Raji (cell line): ENCODE measurements at regions not wholly inside any gene's neighbourhood (a gene's known extent, or its start where the extent isn't known, plus 50 kb on each side); places are given as distances from the start of the nearest gene placed in this dataset.

Experiments
- POLR2A ChIP-seq: IDR thresholded peaks from 2 replicates; pipeline ENCODE4 v1.6.1; 2011; ENCODE audit warnings: low read depth, low read length, control low read depth; ENCODE audit not compliant: insufficient read depth

DNA sequence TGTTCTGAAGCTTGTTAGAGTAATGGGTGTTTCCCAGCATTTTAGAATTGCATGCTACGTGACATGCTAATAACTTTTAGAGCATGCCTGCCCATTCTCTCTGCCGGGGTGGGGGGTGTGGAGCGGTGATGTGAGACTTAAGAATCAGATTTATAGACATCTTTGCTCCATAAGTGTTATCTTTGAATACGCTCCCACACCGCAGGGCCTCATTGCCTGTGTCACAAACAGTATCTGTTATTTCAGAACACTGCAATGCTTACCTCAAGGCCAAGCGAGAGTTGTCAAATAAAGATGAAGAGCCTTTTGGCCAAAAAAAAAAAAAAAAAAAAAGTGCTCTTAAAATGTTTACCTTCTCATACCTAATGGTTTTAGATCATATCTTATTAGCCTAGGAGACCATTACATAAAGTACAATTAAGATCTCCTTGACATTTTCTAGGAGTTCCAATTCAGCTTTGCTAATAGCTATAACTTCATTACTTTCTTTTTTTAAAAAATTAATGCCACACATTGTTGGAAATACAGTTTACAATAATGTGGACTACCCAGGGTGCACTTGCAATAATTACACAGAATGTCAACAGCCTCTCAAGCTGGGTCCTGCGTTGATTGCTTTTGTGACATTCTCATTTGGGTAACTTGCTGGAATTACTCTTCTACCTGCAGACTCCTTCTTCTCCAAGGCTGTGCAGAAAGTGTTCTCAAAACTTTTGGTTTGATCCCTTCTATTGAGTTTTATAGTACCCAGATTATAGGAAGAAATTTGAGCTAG lies 525.3 kb downstream of the KLF12 start:
- no peak for TF ChIP-seq POLR2A

DNA sequence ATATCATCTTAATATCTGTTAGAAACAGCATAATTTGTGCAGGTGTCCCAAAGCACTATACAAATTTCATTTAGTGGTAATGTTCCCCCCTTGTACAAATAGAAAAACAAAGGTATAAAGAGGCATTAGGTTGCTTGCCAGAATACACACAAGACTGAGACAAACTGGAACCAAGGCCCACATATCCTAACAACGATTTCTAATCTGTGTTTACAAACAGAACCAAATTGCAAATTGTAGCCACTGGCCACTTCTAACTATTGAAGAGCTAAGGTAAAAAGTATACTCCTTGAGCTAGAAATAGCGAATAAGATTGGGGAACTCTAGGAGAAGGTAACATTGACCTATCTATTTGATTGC lies 526.1 kb downstream of the KLF12 start:
- no peak for TF ChIP-seq POLR2A

DNA sequence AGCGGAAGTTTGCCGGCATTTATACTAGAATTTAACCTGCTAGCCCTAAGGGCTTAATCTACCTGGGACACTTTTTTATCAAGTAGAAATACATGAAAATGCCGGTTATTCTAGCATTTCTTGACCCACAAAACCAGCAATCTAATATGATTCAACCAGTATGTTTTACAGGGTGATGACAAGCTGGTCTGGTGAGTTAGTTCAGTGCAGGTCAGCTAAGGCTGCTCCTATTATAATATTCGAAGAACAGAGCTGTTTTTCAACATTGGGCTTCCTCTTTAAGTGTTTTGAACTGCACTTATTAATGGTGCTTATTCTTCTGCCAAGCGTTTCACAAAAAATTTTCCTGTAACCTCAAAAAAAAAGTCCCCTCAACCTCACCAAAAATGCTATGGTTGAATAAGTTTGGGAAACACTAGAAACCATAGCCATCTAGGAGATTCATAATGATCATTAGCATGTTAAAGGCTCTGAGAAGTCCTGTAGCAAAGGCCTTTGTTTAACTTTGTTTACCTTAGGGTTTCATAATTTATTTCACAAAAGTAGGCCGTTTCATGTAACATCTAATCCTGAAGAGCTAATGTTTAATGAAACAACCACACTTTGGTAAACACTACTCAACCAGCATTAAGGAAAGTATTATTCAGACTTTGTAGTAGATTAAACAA lies 526.6 kb downstream of the KLF12 start:
- TF ChIP-seq POLR2A: no peak

DNA sequence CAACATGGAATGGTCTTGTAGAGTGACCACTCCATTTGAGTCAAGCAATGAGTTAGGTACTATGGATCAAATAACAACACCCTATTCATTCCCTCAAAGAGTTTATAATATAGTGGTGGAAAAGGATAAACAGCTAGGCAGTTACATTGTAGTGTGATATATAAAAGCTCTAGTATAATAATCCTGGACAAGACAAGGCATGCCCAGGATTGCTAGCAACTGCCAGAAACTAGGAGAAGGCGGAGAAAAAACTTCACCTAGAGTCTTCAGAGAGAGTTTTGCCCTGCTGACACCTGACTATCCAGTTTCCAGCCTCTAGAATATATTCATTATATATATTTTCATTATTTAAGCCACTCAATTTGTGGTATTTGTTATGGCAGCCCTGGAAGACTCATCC lies 530.6 kb downstream of the KLF12 start:
- TF ChIP-seq POLR2A: no peak

DNA sequence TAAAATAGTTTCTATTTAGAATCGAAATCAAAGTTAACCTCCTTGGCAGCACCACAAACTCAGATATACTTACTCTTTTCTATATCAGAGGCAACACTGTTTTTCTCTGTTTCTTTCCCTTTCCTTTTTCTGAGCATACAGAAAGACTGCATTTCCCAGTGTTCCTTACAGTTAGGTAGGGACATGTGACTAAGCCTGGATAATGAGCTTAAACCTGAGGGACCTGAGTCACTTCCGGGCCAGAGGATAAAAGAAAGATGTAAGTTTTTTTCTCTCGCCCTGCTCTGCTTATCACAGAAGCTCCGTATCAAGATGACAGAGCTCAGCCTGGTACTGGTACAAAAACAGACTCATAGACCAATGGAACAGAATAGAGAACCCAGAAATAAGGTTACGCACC lies 531.9 kb downstream of the KLF12 start:
- TF ChIP-seq POLR2A: no peak

DNA sequence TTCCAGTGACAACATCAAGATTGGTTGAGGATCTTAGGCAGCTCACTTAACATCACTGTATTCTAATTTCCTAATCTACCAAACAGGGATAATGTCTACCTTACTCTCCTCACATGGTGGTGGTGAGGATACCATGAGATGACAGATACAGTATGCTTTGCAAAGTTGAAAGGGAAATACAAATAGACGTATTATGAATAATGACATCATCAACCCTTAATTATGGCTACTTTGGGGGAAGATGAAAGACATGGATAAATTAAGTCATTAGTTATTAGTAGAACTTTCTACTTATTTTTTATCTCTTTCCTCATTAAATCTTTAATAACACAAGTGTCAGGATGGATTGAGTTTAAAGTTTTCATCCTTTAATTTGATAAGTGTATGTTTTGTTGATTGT lies 532.5 kb downstream of the KLF12 start:
- TF ChIP-seq POLR2A: no peak

DNA sequence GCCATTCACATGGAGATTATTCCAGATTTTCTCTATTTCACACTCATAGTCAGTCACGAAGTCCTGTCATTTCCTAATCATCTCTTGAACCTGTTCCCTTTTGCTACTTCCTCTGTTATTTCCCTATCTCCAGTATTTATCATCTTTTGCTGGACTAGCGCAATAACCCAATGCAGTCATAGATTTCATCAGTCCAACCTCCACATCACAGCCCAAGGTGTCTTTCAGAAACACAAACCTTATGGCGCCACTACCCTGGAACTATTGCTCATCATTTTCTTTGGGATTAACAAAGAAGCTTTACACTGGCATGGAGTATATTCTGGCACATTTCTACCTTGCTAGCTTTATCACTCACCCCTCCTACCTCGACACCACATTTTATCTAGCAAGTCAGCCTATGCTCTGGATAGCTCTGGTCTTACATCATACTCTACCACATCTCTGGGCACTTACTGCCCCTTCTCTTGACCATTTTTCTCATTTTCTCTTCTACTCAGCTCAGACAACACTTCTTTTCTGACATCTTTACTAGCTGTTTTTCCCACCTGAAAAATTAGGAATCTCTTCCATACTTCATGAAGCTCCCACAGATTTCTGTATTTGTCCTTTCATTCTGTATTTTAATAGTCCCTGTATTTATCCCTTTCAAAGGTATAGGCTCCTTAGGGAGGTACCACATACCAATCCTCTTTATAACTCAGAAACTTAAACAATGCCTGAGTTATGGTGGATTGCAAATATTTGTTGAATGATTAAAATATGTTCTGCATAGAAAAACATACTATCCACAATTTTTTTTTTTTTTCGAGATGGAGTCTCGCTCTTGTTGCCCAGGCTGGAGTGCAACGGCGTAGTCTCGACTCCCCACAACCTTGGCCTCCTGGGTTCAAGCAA lies 534.7 kb downstream of the KLF12 start:
- no peak for TF ChIP-seq POLR2A

DNA sequence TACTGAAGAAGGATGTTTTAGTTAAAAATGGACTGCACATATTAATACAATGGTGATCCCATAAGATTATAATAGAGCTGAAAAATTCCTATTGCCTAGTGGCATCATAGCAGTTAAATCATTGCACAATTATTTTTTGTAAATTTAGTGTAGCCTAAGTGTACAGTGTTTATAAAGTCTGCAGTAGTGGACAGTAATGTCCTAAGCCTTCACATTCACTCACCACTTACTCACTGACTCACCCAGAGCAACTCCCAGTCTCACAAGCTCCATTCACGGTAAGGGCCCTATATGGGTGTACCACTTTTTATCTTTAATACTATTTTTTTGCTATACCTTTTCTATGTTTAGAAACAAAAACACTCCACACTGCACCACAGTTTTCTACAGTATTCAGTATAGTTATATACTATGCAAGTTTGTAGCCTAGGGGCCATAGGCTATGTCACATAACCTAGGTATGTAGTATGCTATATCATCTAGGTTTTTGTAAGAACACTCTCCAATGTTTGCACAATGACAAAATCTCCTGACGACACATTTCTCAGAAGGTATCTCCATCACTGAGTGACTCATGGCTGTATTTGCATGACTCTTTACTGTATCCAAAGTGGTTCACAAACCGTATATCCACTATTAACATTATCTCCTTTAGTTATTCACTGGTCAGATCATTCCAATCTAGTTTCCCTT lies 536.0 kb downstream of the KLF12 start:
- TF ChIP-seq POLR2A: no peak

DNA sequence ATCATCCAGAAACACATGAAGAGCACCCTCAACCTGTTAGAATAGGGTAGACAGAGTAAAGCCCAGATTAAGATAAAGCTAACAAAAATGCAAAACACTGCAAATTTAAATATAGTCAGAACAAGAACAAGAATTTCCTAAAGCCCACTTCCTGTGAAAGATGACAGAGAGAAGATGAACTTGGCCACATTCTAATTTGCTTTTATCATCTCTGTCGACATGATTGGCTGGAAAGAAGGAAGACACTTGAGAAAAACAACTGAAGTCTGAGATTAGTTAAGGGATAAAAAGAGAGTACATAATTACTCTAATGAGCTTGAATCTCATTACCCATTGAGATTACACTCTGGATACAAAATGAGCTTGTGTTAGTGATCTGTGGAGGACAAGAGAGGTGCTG lies 537.6 kb downstream of the KLF5 start:
- TF ChIP-seq POLR2A: no peak

DNA sequence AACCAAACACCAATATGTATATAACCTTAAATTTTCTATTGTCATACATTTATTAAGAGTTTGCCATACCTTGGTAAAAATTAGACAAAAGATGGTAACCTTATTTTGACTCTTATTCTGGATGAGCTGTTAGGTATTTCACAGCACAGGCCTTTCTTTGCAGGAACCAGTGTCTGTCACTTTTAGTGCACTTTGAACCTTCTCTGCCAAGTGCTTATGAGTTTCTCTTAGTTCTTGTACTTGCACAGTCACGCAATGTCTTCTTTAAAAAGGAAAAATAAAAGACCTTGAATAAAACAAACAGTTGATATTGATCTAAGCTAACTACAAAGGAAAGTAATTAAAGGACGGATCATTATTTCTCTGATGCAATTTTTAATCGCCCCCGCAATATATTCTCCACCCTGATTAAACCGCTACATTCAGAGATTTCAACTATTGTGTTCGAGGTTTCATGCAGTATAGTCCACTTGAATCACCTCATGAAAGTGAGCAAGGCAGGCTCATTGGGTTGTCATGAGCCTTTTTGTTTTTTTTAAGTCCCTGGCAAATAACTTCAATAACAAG lies 534.5 kb downstream of the KLF5 start:
- TF ChIP-seq POLR2A: no peak

DNA sequence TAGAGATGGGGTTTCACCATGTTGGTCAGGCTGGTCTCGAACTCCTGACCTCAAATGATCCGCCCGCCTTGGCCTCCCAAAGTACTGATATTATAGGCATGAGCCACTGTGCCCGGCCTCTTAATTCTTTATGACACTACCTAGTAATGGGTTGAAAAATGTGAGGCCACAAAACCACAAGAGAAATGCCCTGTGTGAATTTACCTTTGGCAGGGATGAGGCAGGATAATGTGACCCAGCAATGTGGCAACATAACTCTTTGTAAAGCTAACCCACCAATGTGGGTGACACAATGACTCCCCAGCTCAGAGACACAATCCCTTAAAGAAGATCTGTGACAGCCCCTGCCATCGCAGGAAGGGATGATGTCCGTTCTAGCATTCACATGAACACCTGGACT lies 533.1 kb downstream of the KLF5 start:
- no peak for TF ChIP-seq POLR2A

DNA sequence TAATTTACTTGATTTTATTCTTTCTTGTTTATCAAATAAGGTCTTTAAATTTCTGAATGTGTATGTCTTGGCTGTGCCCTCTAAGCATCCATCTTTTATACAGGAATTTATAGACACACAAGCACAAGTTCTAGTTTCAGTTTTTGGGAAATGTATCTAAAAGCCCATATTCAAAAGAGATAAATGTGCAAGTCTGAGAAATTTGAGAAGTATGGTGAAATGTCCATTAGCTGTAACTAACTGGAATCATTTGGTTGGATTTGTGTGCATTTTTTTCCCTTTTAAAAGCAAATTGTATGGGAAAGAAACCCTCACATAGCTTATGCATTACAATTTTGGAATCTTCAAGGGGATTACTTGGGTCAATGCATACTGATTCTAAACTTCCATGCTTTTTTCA lies 532.0 kb downstream of the KLF5 start:
- no peak for TF ChIP-seq POLR2A

DNA sequence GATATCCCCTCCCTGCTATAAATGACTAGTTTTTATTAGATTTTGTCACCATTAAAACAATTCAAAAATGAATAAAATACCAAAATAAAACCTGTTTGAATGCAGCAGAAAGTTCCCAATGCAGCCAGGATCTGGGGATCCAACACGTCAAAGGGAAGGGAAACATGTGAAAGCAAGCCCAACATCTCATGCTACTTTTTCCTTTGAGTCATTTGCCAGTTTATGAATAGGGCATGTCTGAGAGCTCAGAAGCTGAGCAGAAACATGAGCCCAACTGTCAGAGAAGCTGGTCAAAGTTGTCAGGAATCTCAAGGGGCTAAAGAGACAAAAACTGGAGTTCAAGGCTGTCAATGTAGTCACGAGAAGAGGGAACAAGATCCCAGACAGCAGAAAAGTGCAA lies 526.4 kb downstream of the KLF5 start:
- no peak for TF ChIP-seq POLR2A

DNA sequence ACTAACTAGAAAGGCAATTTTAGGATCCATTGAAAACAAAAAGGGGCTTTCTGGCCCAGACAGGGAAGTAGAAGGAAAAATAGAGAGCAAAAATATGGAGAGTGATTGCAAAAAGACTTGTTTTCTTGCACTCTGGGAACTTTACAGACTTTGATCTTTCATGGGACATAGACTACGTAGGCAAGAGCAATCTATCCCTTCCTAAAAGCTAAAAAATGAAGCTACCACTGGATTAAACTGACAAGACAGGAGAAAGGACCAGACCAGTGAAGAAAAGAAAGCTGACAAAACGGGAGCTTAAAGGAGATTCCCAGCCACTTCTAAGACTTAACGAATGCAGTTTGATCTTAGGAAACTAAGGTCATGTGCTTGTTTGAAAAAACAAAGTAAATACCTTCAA lies 524.5 kb downstream of the KLF5 start:
- TF ChIP-seq POLR2A: no peak
